ENCODE measurements at regions not wholly inside any gene's neighbourhood (a gene's known extent, or its start where the extent isn't known, plus 50 kb on each side); places are given as distances from the start of the nearest gene placed in this dataset.

- no peaks in the 10 kb centered on the region for H3K4me1 ChIP-seq
- H3K9me3 ChIP-seq = no peaks in the 10 kb centered on the region
- DNase-seq = no peak
- 80% methylated on average over 1 of the region's 1 CpG for WGBS (ENCODE audit: insufficient coverage, low coverage, low lambda C conversion rate, missing lambda C conversion rate)
- no peak for ATAC-seq
- no peaks in the 10 kb centered on the region for H3K36me3 ChIP-seq
- intact Hi-C loops (cut with DNase I) = no loop called here
- no peak for TF ChIP-seq POLR2A (IDR thresholded peaks at IDR 0.05)
- TF ChIP-seq, protein P1, sequence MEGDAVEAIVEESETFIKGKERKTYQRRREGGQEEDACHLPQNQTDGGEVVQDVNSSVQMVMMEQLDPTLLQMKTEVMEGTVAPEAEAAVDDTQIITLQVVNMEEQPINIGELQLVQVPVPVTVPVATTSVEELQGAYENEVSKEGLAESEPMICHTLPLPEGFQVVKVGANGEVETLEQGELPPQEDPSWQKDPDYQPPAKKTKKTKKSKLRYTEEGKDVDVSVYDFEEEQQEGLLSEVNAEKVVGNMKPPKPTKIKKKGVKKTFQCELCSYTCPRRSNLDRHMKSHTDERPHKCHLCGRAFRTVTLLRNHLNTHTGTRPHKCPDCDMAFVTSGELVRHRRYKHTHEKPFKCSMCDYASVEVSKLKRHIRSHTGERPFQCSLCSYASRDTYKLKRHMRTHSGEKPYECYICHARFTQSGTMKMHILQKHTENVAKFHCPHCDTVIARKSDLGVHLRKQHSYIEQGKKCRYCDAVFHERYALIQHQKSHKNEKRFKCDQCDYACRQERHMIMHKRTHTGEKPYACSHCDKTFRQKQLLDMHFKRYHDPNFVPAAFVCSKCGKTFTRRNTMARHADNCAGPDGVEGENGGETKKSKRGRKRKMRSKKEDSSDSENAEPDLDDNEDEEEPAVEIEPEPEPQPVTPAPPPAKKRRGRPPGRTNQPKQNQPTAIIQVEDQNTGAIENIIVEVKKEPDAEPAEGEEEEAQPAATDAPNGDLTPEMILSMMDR (IDR thresholded peaks at IDR 0.05) = no peak
- no peaks in the 10 kb centered on the region for H3K27me3 ChIP-seq
- no peak overlapping the region for H3K27ac ChIP-seq
- no peak overlapping the region for H3K4me3 ChIP-seq
Measured at GRCh38 chr18:54076166-54076565, 148.3 kb downstream of the MBD2 start.

DNA sequence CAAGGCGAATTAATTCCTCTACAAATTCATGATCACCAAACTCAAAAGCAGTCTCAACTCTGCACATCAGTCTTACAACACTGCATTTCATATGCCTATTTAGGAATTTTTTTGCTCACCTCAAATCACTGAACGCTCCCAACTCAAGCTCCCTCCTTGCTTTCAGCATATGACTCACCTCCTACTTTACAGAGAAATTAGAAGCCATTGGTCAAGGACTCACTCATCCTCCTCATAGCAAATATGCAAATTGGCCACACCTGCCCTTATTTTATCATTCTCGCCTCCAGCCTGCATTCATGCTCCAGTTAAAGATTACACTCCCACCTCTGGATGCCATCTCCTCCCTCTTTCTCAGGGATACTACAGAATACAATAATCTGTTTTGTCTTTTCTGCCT, 148.8 kb downstream of the MBD2 start:
- WGBS (ENCODE audit: insufficient coverage, low coverage, low lambda C conversion rate, missing lambda C conversion rate) = 52% methylated on average over 3 of the region's 3 CpGs
- intact Hi-C loops (cut with DNase I) = no loop called here

GRCh38 chr18:54069729-54070128, 154.7 kb downstream of the MBD2 start:
- H3K27me3 ChIP-seq = no peaks in the 10 kb centered on the region
- intact Hi-C loops (cut with DNase I) = no loop called here
- TF ChIP-seq POLR2A (IDR thresholded peaks at IDR 0.05) = no peak
- TF ChIP-seq, protein P1 (IDR thresholded peaks at IDR 0.05) = no peak
- WGBS (ENCODE audit: insufficient coverage, low coverage, low lambda C conversion rate, missing lambda C conversion rate) = 19% methylated on average over 1 of the region's 1 CpG
- ATAC-seq (no peak), DNase-seq (no peak)
- no peak overlapping the region for H3K4me3 ChIP-seq
- H3K36me3 ChIP-seq = no peaks in the 10 kb centered on the region
- H3K9me3 ChIP-seq = no peaks in the 10 kb centered on the region
- H3K4me1 ChIP-seq = no peaks in the 10 kb centered on the region
- no peak overlapping the region for H3K27ac ChIP-seq

More for the DNA sequence above, 148.8 kb downstream of the MBD2 start:
- DNase-seq (no peak), ATAC-seq (no peak)
- Histone ChIP-seq H3K4me1 (no peaks in the 10 kb centered on the region), H3K27me3 (no peaks in the 10 kb centered on the region), H3K36me3 (no peaks in the 10 kb centered on the region), H3K27ac (no peak overlapping the region), H3K9me3 (no peaks in the 10 kb centered on the region), H3K4me3 (no peak overlapping the region)
- TF ChIP-seq, protein P1 (IDR thresholded peaks at IDR 0.05) = no peak
- TF ChIP-seq POLR2A (IDR thresholded peaks at IDR 0.05) = no peak

GRCh38 chr18:54060343-54061005, 164.0 kb downstream of the MBD2 start:
- Histone ChIP-seq H3K4me1 (no peaks in the 10 kb centered on the region), H3K36me3 (no peaks in the 10 kb centered on the region), H3K27me3 (no peaks in the 10 kb centered on the region), H3K27ac (no peak overlapping the region), H3K4me3 (no peak overlapping the region), H3K9me3 (no peaks in the 10 kb centered on the region)
- no peak for DNase-seq
- intact Hi-C loops (cut with DNase I) = no loop called here
- TF ChIP-seq POLR2A (IDR thresholded peaks at IDR 0.05) = no peak
- TF ChIP-seq, protein P1 (IDR thresholded peaks at IDR 0.05) = no peak
- 49% methylated on average over 3 of the region's 3 CpGs for WGBS (ENCODE audit: insufficient coverage, low coverage, low lambda C conversion rate, missing lambda C conversion rate)
- no peak for ATAC-seq
